GM12878 (cell line): ENCODE measurements at regions not wholly inside any gene's neighbourhood (a gene's known extent, or its start where the extent isn't known, plus 50 kb on each side); places are given as distances from the start of the nearest gene placed in this dataset.

Experiments
- ATAC-seq: fragments of 200-7000 bp; cut with Tn5 transposase; 3 replicates; pipeline ENCODE4 v1.9.1; 2020; ENCODE audit warnings: mild to moderate bottlenecking, moderate library complexity
- BruUV-seq: library from RNA; stranded (reverse); fragments of 400-500 nt; replicated peaks from 2 replicates; lab custom pipeline; 2021; lab: Mats Ljungman, UMichigan
- CTCF ChIA-PET: fragments of 300-600 bp; sonication (Branson Sonifier 250); formaldehyde crosslinking; extraction: SDS; loops from one replicate; lab custom pipeline; 2021; ENCODE audit warnings: inconsistent platforms; lab: Yijun Ruan, JAX
- POLR2A ChIA-PET: fragments of 350-600 bp; formaldehyde crosslinking; extraction: SDS; loops from one replicate; lab custom pipeline; 2021; ENCODE audit warnings: inconsistent platforms; lab: Charles Lee
- RAD21 ChIA-PET: fragments of 300-600 bp; sonication (Branson Sonifier 250); formaldehyde crosslinking; loops from one replicate; lab custom pipeline; 2023; ENCODE audit warnings: antibody characterized with exemption; ENCODE audit not compliant: unreplicated experiment; lab: Charles Lee
- SMC1A ChIA-PET: fragments of 300-600 bp; sonication (Branson Sonifier 250); formaldehyde crosslinking; loops from one replicate; lab custom pipeline; 2023; ENCODE audit not compliant: unreplicated experiment, uncharacterized antibody; lab: Charles Lee
- DNase-seq: peaks from one replicate; pipeline ENCODE4 v3.0.0-alpha.2; 2011; ENCODE audit warnings: low read depth, low spot score
- FAIRE-seq: peaks from 3 replicates; lab custom pipeline; 2011; peaks lifted over from hg19 to GRCh38; lab: Jason Lieb, UNC
- H2AFZ ChIP-seq: 2 replicates; pipeline ENCODE4 v1.6.0; 2011; ENCODE audit warnings: low read depth, low read length, control low read depth; ENCODE audit not compliant: control insufficient read depth
- H3K27ac ChIP-seq: 2 replicates; pipeline ENCODE4 v1.5.1; 2011; ENCODE audit warnings: control low read depth; ENCODE audit not compliant: control insufficient read depth, insufficient read depth
- H3K27me3 ChIP-seq, 2 experiments: replicated peaks in 1 of 2; 2 replicates each; pipeline versions ENCODE4 v1.6.0 to v1.6.1; 2011; ENCODE audit warnings: low read length in 1 of 2; ENCODE audit not compliant: control insufficient read depth in 2 of 2, insufficient read depth in 2 of 2
- H3K36me3 ChIP-seq, 2 experiments: 2 replicates each; pipeline ENCODE4 v1.5.1; 2011; ENCODE audit warnings: low read length in 1 of 2; ENCODE audit not compliant: control insufficient read depth in 2 of 2, insufficient read depth in 2 of 2
- H3K4me1 ChIP-seq: 2 replicates; pipeline ENCODE4 v1.6.1; 2011; ENCODE audit warnings: mild to moderate bottlenecking, low read length, moderate library complexity, mixed read lengths; ENCODE audit not compliant: control insufficient read depth, insufficient read depth
- H3K4me2 ChIP-seq: 2 replicates; pipeline ENCODE4 v1.6.0; 2011; ENCODE audit warnings: control low read depth; ENCODE audit not compliant: control insufficient read depth, insufficient read depth
- H3K4me3 ChIP-seq: fragments of 200-600 bp; sonication (generic); 2 replicates; pipeline ENCODE4 v1.5.1; 2016
- H3K79me2 ChIP-seq: 2 replicates; pipeline ENCODE4 v1.6.0; 2011; ENCODE audit warnings: low read length; ENCODE audit not compliant: control insufficient read depth, insufficient read depth
- H3K9ac ChIP-seq: 2 replicates; pipeline ENCODE4 v1.8.0; 2011; ENCODE audit warnings: low read length, control low read depth, mixed read lengths; ENCODE audit not compliant: control insufficient read depth, insufficient read depth
- H3K9me3 ChIP-seq: replicated peaks from 3 replicates; pipeline ENCODE4 v1.5.1; 2011; ENCODE audit warnings: mild to moderate bottlenecking, low read length; ENCODE audit not compliant: control insufficient read depth, insufficient read depth
- H4K20me1 ChIP-seq: 2 replicates; pipeline ENCODE4 v1.6.0; 2011; ENCODE audit not compliant: control insufficient read depth, insufficient read depth
- BMI1 ChIP-seq: fragments of 450-650 bp; IDR thresholded peaks from 2 replicates; pipeline ENCODE4 v1.6.1; 2016; ENCODE audit warnings: mild to moderate bottlenecking, moderate library complexity, borderline replicate concordance
- CEBPB ChIP-seq, 2 experiments: fragments of 150-350 bp in 1 of 2; IDR thresholded peaks; 2 replicates each; pipeline ENCODE4 v1.6.1; 2012 to 2014; ENCODE audit warnings: low read depth in 2 of 2, low read length in 2 of 2, borderline replicate concordance in 1 of 2, inconsistent platforms in 1 of 2
- CHD1 ChIP-seq: IDR thresholded peaks from 2 replicates; pipeline ENCODE4 v1.6.1; 2012; ENCODE audit warnings: low read depth, low read length, improper control_type of control experiment
- FOXK2 ChIP-seq: fragments of 450-650 bp; IDR thresholded peaks from 2 replicates; pipeline ENCODE4 v1.6.1; 2017; ENCODE audit warnings: mild to moderate bottlenecking, moderate library complexity
- MXI1 ChIP-seq: fragments of 150-350 bp; IDR thresholded peaks from 2 replicates; pipeline ENCODE4 v1.6.1; 2011; ENCODE audit warnings: low read depth, mild to moderate bottlenecking, inconsistent platforms, low read length, improper control_type of control experiment
- MYC ChIP-seq: IDR thresholded peaks from 2 replicates; pipeline ENCODE4 v1.6.1; 2011; ENCODE audit warnings: mild to moderate bottlenecking, low read length, moderate library complexity, inconsistent platforms; ENCODE audit not compliant: insufficient read depth, insufficient replicate concordance, insufficient read length, severe bottlenecking
- NFYB ChIP-seq: IDR thresholded peaks from 2 replicates; pipeline ENCODE4 v1.6.1; 2011; ENCODE audit warnings: low read depth, mild to moderate bottlenecking, low read length, improper control_type of control experiment, moderate library complexity; ENCODE audit not compliant: insufficient read depth
- NR2C1 ChIP-seq: fragments of 450-650 bp; IDR thresholded peaks from 2 replicates; pipeline ENCODE4 v1.6.1; 2017; ENCODE audit warnings: antibody characterized with exemption, mild to moderate bottlenecking, moderate library complexity
- PKNOX1 ChIP-seq: fragments of 450-650 bp; IDR thresholded peaks from 2 replicates; pipeline ENCODE4 v1.6.1; 2016; ENCODE audit warnings: mild to moderate bottlenecking
- RELB ChIP-seq: fragments of 450-650 bp; IDR thresholded peaks from 2 replicates; pipeline ENCODE4 v1.6.1; 2017; ENCODE audit warnings: low read depth, mild to moderate bottlenecking, moderate library complexity
- SMAD1 ChIP-seq: fragments of 450-650 bp; IDR thresholded peaks from 2 replicates; pipeline ENCODE4 v1.6.1; 2018; ENCODE audit warnings: mild to moderate bottlenecking, low read depth; ENCODE audit not compliant: partially characterized antibody
- STAT3 ChIP-seq: IDR thresholded peaks from 2 replicates; pipeline ENCODE4 v1.6.1; 2011; ENCODE audit warnings: low read depth, low read length, improper control_type of control experiment
- YBX1 ChIP-seq: fragments of 450-650 bp; IDR thresholded peaks from 2 replicates; pipeline ENCODE4 v1.6.1; 2016; ENCODE audit warnings: antibody characterized with exemption
- WGBS: methylation state at CpG from one replicate; pipeline ENCODE4 v1.1.6; 2016; ENCODE audit warnings: low lambda C conversion rate; ENCODE audit not compliant: insufficient replicate concordance, insufficient coverage; ENCODE audit errors: missing lambda C conversion rate; 5-methylcytosine and 5-hydroxymethylcytosine counted together
- in situ Hi-C: fragments of 300-500 bp; cut with MboI; formaldehyde crosslinking; loops from 9 replicates; pipeline ENCODE4 v1.14.3; 2018; ENCODE audit warnings: mixed read lengths
- intact Hi-C: fragments of 100-400 bp; cut with micrococcal nuclease; formaldehyde crosslinking; loops from one replicate; pipeline ENCODE4 v1.14.2; 2022; ENCODE audit not compliant: unreplicated experiment

GRCh38 chr2:16391986-16392385, 273.6 kb downstream of the CYRIA start:
- DNase-seq: no peak
- H3K79me2 ChIP-seq: no peaks in the 10 kb centered on the region
- no peak overlapping the region for H3K4me3 ChIP-seq
- no peak overlapping the region for H3K4me2 ChIP-seq
- H3K9ac ChIP-seq: no peak overlapping the region
- H3K36me3 ChIP-seq: no peaks in the 10 kb centered on the region
- no peak for FAIRE-seq
- H3K27ac ChIP-seq: no peak overlapping the region
- ATAC-seq: no peak
- H3K4me1 ChIP-seq: no peaks in the 10 kb centered on the region
- intact Hi-C loops (no loop called here), in situ Hi-C loops (no loop called here)
- no peaks in the 10 kb centered on the region for H3K27me3 ChIP-seq
- no TSS peak for BruUV-seq
- H4K20me1 ChIP-seq: no peaks in the 10 kb centered on the region
- no peaks in the 10 kb centered on the region for H3K9me3 ChIP-seq
- ChIA-PET SMC1A (interaction anchor here (0.5 kb wide), 1 partner anchor 47 kb away, joined by 3 read pairs; no protein-coding TSS in a partner anchor), POLR2A (no interaction called here), RAD21 (no interaction called here), CTCF (no interaction called here)
- TF ChIP-seq SMAD1: no peak
- no peak for TF ChIP-seq PKNOX1
- TF ChIP-seq NR2C1: no peak
- no peak for TF ChIP-seq NFYB
- no peak for TF ChIP-seq FOXK2
- TF ChIP-seq STAT3: no peak
- no peak for TF ChIP-seq BMI1
- no peak for TF ChIP-seq YBX1
- no peak for TF ChIP-seq MXI1
- TF ChIP-seq CEBPB (IDR thresholded peaks at IDR 0.05; ENCODE audit: borderline replicate concordance in 1 of 2, low read depth in 2 of 2, low read length in 2 of 2): no peak
- TF ChIP-seq RELB: no peak
- no peak for TF ChIP-seq MYC
- no peak for TF ChIP-seq CHD1
- no peak overlapping the region for H2AFZ ChIP-seq
- WGBS: 33% methylated on average over 5 of the region's 5 CpGs
